ENCODE measurements at regions not wholly inside any gene's neighbourhood (a gene's known extent, or its start where the extent isn't known, plus 50 kb on each side); places are given as distances from the start of the nearest gene placed in this dataset.

DNA sequence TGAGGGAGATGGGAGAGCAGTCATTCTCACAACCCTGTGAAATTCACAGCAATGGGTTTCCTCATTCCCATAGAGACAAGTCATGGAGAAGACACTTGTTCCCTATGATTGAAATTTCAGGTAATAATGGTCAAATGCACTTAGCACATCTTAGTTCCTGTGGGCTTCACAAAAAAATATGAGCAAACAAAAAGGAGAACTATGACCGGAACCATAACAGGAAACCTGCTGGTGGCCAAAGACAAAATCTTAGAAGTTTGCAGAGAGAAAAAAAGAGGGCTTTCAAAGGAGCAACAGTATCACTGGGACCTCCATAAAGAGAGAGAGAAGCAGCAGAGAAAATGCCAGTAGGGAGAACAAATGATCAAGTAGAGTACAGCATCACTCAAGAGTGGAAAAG, 138.9 kb upstream of the APCDD1 start:
- TF ChIP-seq, protein P1, sequence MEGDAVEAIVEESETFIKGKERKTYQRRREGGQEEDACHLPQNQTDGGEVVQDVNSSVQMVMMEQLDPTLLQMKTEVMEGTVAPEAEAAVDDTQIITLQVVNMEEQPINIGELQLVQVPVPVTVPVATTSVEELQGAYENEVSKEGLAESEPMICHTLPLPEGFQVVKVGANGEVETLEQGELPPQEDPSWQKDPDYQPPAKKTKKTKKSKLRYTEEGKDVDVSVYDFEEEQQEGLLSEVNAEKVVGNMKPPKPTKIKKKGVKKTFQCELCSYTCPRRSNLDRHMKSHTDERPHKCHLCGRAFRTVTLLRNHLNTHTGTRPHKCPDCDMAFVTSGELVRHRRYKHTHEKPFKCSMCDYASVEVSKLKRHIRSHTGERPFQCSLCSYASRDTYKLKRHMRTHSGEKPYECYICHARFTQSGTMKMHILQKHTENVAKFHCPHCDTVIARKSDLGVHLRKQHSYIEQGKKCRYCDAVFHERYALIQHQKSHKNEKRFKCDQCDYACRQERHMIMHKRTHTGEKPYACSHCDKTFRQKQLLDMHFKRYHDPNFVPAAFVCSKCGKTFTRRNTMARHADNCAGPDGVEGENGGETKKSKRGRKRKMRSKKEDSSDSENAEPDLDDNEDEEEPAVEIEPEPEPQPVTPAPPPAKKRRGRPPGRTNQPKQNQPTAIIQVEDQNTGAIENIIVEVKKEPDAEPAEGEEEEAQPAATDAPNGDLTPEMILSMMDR (IDR thresholded peaks at IDR 0.05; ENCODE audit: insufficient read depth, low read depth, low read length), result no peak
- no peak for TF ChIP-seq EZH2 (IDR thresholded peaks at IDR 0.05; ENCODE audit: insufficient read depth, low read length)

Data from astrocyte (in vitro differentiated cells and primary cell).